PFSK-1 (cell line): ENCODE measurements at regions not wholly inside any gene's neighbourhood (a gene's known extent, or its start where the extent isn't known, plus 50 kb on each side); places are given as distances from the start of the nearest gene placed in this dataset.

Experiments
- FOXP2 ChIP-seq: optimal IDR thresholded peaks from 2 replicates; pipeline ENCODE3; 2011; ENCODE audit warnings: borderline replicate concordance, control low read depth, inconsistent platforms; ENCODE audit not compliant: insufficient read depth; ENCODE audit errors: extremely low read length, extremely low read depth
- POLR2AphosphoS5 ChIP-seq: IDR thresholded peaks from 2 replicates; pipeline ENCODE4 v1.6.1; 2012; ENCODE audit warnings: low read depth, mild to moderate bottlenecking, control low read depth, low read length, moderate library complexity
- SIN3A ChIP-seq: IDR thresholded peaks from 2 replicates; pipeline ENCODE4 v1.6.1; 2012; ENCODE audit warnings: mild to moderate bottlenecking, low read length, moderate library complexity, borderline replicate concordance; ENCODE audit not compliant: insufficient read depth
- TAF1 ChIP-seq: IDR thresholded peaks from 2 replicates; pipeline ENCODE4 v1.6.1; 2012; ENCODE audit warnings: low read length, control low read depth, borderline replicate concordance; ENCODE audit not compliant: insufficient read depth
- TF ChIP-seq, protein P1 (sequence below), 2 experiments: IDR thresholded peaks; 2 replicates each; pipeline versions ENCODE4 v1.6.1 to v1.8.0; 2011 to 2012; ENCODE audit warnings: low read depth in 2 of 2, low read length in 2 of 2, control low read depth in 1 of 2, inconsistent platforms in 1 of 2, mild to moderate bottlenecking in 1 of 2, moderate library complexity in 1 of 2; ENCODE audit not compliant: insufficient read depth in 1 of 2

DNA sequence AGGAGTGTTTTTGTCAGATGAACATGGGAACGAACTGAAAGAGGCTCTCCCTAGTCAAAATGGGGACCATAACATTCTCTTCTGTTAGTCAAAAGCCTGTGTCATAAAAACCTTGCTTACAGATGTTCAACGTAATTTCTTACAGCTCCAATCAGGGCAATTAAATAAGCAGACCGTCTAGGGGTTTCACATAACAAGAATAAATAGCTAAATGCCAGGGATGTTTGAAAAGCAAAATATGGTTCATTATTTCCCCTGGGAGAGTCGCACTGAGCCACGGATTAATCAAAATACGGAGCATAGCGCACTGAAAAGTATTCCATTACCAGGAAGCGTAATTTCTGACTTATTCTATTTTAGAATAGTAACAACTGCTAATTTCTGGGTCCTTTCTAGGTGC lies 63.7 kb upstream of the MRI1 start:
- TF ChIP-seq, protein P1, sequence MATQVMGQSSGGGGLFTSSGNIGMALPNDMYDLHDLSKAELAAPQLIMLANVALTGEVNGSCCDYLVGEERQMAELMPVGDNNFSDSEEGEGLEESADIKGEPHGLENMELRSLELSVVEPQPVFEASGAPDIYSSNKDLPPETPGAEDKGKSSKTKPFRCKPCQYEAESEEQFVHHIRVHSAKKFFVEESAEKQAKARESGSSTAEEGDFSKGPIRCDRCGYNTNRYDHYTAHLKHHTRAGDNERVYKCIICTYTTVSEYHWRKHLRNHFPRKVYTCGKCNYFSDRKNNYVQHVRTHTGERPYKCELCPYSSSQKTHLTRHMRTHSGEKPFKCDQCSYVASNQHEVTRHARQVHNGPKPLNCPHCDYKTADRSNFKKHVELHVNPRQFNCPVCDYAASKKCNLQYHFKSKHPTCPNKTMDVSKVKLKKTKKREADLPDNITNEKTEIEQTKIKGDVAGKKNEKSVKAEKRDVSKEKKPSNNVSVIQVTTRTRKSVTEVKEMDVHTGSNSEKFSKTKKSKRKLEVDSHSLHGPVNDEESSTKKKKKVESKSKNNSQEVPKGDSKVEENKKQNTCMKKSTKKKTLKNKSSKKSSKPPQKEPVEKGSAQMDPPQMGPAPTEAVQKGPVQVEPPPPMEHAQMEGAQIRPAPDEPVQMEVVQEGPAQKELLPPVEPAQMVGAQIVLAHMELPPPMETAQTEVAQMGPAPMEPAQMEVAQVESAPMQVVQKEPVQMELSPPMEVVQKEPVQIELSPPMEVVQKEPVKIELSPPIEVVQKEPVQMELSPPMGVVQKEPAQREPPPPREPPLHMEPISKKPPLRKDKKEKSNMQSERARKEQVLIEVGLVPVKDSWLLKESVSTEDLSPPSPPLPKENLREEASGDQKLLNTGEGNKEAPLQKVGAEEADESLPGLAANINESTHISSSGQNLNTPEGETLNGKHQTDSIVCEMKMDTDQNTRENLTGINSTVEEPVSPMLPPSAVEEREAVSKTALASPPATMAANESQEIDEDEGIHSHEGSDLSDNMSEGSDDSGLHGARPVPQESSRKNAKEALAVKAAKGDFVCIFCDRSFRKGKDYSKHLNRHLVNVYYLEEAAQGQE (IDR thresholded peaks at IDR 0.05; ENCODE audit: insufficient read depth in 1 of 2, low read depth in 2 of 2, low read length in 2 of 2), result no peak

- TF ChIP-seq SIN3A (no peak), POLR2AphosphoS5 (no peak), FOXP2 (no peak), TAF1 (no peak)
- TF ChIP-seq, protein P1 (IDR thresholded peaks at IDR 0.05; ENCODE audit: insufficient read depth in 1 of 2, low read depth in 2 of 2, low read length in 2 of 2), result no peak
Measured at GRCh38 chr19:13699786-13700185, 64.5 kb upstream of the MRI1 start.

DNA sequence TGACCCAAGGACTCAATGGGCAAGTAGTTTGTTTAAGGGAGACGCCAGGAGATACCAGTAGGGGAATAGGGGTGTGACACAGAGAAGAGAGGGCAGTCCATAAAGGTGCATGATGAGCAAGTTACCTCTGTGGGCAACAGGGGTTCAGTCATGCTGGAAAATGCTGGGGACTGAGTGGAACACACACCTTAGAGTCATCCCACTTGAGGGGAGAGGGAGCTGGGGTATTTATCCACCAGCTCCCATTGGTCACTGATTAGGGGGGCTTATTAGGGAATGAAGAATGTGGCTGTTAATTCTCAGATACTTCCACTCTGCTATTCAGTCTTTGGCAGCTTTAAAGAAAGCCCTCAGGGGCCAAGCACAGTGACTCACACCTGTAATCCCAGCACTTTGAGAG lies 67.5 kb upstream of the MRI1 start:
- TF ChIP-seq FOXP2 (no peak), SIN3A (no peak), POLR2AphosphoS5 (no peak), TAF1 (no peak)
- TF ChIP-seq, protein P1 (IDR thresholded peaks at IDR 0.05; ENCODE audit: insufficient read depth in 1 of 2, low read depth in 2 of 2, low read length in 2 of 2), result no peak

DNA sequence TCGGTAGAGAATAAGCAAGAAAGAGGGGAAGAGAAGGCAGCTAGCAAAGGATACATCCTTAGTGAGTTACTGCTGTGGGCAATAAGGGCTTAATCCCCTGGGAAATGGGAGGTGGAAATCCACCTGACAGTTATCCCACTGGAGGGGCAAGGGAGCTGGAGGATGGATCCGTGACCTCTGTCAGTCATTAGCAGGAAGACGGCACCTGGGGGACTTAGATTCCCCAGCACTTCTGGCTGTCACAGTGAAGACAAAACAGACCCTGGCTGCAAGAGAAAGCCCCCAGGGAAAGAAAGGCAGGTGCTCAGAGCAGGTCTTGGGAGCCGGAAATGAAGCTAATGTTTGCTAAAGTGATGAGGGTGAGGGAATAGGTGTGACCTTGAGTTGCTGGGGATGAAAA lies 70.4 kb upstream of the MRI1 start:
- TF ChIP-seq TAF1 (no peak), POLR2AphosphoS5 (no peak), FOXP2 (no peak), SIN3A (no peak)
- TF ChIP-seq, protein P1 (IDR thresholded peaks at IDR 0.05; ENCODE audit: insufficient read depth in 1 of 2, low read depth in 2 of 2, low read length in 2 of 2), result no peak

DNA sequence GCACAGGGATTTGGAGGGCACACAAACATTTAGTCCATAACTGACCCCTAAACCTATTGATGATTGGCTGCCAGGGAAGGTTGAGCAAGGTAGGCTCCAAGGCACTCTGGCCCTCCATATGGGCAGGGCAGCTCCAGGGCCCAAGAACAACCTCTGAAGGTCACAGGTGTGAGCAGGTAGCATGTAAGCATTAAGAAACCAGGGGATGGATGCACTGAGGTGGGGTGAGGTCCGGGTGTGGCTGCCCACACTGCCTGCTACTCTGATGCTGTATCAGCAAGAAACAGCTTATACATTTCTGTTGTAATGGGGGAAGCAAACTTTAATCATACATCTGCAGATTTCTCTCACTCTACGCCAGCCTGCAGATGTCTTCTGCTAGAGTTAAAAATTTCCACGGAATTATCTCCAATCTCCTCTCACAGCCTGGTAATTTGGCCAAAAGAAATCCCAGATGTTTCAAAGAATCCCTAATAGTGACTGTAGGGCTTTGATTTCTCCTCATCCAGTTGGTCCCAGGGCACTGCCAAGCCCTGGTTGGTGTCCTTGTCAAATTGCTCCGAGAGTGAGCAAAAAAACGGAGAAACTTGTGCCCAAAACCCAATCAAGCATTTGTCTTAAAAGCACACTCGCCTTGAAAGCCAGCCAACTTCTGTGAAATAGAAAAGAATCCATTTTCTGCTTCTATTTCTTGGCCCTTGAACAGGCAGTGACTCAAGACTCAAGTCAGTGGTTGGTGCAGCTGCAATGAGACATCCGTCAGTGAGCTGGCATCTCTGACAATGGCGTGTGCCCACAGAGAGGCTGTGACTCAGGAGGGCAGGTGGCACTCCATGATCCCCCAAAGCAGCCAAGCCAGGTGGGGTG lies 72.5 kb upstream of the MRI1 start:
- TF ChIP-seq, protein P1 (IDR thresholded peaks at IDR 0.05; ENCODE audit: insufficient read depth in 1 of 2, low read depth in 2 of 2, low read length in 2 of 2), result no peak
